ES-I3 (cell line): ENCODE measurements at regions not wholly inside any gene's neighbourhood (a gene's known extent, or its start where the extent isn't known, plus 50 kb on each side); places are given as distances from the start of the nearest gene placed in this dataset.
"Not testable (repeated sequence)": the region's sequence is repeated elsewhere in the genome, so short reads cannot be mapped to it uniquely, and the experiment has no call there.

Experiments
- H3K36me3 ChIP-seq: 2 replicates; pipeline ENCODE4 v1.6.1; 2013; ENCODE audit warnings: mild to moderate bottlenecking, low read length, control low read depth, moderate library complexity; ENCODE audit not compliant: insufficient read depth
- H3K4me1 ChIP-seq: 2 replicates; pipeline ENCODE4 v1.6.1; 2013; ENCODE audit warnings: mild to moderate bottlenecking, control low read depth, low read length; ENCODE audit not compliant: insufficient read depth
- H3K9ac ChIP-seq: 2 replicates; pipeline ENCODE4 v1.6.1; 2013; ENCODE audit warnings: low read depth, mild to moderate bottlenecking, low read length, moderate library complexity
- H3K9me3 ChIP-seq: 2 replicates; pipeline ENCODE4 v1.6.1; 2013; ENCODE audit warnings: mild to moderate bottlenecking, low read length, moderate library complexity; ENCODE audit not compliant: control insufficient read depth, insufficient read depth

DNA sequence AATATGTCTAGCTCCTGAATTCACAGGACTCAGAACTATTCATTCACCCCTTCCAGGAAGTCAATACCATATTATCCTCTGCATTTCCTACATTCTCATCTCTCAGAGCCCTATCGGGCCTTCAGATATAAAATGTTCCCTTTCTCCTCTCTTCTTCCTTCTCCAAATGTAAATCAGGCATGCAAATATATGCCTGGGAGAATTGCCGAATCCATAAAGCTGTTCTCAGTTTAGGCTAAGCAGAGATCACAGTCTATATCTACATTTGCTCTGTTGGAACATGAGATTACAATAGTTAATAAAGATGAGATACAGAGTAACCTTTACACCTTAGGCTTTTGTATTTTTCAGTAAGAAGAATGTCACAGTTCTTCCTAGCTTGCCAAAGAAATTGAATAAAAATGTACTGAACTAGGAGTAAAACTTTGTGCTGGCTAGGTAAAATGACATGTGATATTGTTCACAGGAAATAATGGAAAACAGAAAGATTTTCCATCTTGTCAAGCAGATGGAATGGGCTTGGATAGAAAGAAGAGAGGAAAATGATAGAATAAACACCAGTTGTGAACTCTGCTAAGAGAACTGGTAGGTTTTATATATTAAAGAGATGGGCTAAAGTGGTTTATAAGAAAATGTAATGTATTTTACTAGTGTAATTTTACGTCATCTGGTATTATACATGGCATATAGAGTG, 161.5 kb downstream of the NRIP1 start:
- H3K9me3 ChIP-seq: no peaks in the 10 kb centered on the region
- no peak overlapping the region for H3K9ac ChIP-seq
- no peaks in the 10 kb centered on the region for H3K36me3 ChIP-seq
- no peaks in the 10 kb centered on the region for H3K4me1 ChIP-seq

DNA sequence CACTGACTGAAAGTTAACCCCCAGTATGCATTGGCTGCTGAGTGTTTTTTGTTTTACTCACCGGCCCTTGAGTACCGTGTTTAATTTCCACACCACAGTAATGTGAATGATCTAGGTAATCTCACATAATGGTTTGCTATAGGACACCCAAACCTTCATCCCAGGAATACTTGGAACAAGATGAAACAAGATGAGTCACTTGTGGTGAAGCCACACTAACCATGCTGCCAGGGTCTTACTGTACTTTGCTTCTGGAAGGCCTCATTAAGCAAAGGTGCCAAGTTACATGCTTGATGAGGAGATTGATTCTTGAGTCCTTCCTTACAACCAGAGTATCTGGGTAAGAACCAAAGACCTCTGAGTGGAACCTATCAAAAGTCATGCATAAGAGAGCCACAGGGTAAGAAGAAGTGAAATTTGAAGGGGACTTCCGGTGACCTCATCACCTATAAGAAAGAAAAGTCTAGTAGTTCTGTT, 163.3 kb downstream of the NRIP1 start:
- Histone ChIP-seq H3K9ac (no peak overlapping the region), H3K4me1 (no peaks in the 10 kb centered on the region), H3K9me3 (no peaks in the 10 kb centered on the region), H3K36me3 (no peaks in the 10 kb centered on the region)

DNA sequence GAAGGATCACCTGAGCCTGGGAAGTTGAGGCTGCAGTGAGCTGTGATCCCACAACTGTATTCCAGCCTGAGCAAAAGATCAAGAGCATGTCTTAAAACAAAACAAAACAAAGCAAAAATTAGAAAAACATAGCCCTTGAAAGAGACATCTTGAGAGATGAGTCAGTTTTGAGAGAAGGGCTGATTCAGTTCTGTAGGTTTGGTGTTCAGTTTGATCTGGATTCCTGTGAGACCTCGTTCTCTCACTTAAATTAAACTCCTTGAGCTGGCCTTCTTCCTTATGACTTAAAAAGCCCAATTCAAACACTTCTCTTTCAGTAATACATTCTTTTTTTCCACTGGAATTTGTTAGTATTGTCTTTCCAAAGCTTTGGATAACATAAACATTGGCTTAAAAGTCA, 164.2 kb downstream of the NRIP1 start:
- H3K9me3 ChIP-seq: no peaks in the 10 kb centered on the region
- H3K36me3 ChIP-seq: no peaks in the 10 kb centered on the region
- no peak overlapping the region for H3K9ac ChIP-seq
- H3K4me1 ChIP-seq: no peaks in the 10 kb centered on the region

DNA sequence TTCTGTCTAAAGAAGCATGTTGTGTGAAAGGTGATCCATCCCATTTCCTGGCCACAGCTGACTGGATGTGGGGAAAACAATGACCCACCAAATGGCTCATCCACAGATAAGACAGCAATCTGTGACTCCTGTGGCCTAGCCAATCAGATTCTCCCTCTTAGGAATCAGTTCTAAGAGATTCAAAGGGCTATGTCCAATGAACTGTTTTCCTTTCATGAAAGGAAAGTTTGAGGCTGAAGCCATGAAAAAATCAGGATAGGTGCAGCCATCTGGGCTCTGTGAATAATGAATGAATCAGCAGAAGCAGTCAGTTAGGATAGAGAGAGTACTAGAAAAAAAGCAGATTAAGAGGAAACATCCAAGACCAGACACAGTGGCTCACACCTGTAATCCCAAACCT, 164.7 kb downstream of the NRIP1 start:
- Histone ChIP-seq H3K9me3 (no peaks in the 10 kb centered on the region), H3K9ac (no peak overlapping the region), H3K4me1 (no peaks in the 10 kb centered on the region)

DNA sequence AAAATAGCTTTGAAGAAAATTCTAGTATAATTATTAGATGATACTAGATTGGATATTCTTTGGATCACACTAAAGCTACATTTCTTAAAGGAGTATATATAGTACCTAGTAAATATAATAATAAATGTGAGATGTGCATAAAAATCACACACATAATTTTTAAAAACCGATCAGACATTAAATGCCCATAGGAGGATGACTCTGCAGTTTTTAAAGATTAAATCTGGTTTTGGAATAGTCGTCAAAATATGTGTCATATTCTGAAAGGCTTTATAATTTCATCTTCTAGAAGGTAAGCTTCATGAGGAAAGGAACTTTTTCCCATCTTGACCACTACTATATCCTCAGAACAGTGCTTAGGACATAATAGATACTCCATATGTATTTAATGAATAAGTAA, 169.0 kb downstream of the NRIP1 start:
- Histone ChIP-seq H3K36me3 (no peaks in the 10 kb centered on the region), H3K9ac (no peak overlapping the region), H3K4me1 (no peaks in the 10 kb centered on the region), H3K9me3 (no peaks in the 10 kb centered on the region)

More for the DNA sequence above, 164.7 kb downstream of the NRIP1 start:
- H3K36me3 ChIP-seq: no peaks in the 10 kb centered on the region

DNA sequence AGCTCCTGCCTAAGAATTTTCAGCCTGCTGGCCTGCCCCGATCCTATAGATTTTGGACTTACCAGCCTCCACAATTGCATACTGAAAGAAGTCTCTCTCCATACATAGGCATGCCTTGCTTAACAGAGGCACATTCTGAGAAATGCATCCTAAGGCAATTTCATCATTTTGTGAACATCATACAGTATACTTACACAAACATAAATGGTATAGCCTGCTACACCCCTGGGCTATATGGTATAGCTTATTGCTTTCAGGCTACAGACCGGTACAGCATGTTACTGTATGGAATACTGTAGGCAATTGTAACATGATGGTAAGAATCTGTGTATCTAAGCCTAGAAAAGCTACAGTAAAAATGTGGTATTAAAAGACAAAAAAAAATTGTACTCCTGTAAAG, 174.7 kb downstream of the NRIP1 start:
- Histone ChIP-seq H3K9me3 (no peaks in the 10 kb centered on the region), H3K4me1 (no peaks in the 10 kb centered on the region), H3K36me3 (no peaks in the 10 kb centered on the region), H3K9ac (no peak overlapping the region)

DNA sequence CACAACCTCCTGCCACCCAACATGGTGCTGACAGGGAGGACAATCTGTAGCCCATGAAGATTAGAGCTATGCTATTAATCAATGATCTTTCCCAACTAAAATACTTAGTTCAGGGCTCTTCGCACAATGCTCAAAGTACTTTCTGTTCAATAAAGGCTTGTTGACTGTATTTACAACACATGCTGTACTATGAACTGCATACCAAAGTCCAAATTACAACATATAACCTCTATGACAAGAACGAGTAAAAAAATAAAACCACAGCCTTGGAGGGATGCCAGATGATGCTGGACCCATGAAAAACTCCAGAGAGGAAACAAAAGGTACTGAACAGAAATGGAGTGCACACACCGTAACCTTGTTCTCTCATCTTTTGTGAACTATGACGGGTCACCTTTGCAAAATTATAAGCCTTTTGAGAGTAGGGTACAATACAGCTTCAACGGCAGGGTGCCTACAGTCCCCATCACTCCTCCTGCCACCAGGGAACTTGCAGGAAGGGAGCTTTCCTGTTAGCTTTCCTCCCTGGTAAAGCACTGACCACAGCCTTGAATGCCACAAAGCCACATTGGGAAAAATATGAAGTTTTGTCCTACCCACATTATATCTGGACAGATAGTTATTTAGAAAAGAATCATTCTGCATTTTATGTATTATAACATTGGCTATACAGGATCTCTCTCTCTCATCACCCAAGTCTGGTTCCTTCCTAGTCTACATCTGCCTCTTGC, 175.6 kb downstream of the NRIP1 start:
- Histone ChIP-seq H3K9ac (no peak overlapping the region), H3K36me3 (no peaks in the 10 kb centered on the region), H3K9me3 (no peaks in the 10 kb centered on the region), H3K4me1 (no peaks in the 10 kb centered on the region)

DNA sequence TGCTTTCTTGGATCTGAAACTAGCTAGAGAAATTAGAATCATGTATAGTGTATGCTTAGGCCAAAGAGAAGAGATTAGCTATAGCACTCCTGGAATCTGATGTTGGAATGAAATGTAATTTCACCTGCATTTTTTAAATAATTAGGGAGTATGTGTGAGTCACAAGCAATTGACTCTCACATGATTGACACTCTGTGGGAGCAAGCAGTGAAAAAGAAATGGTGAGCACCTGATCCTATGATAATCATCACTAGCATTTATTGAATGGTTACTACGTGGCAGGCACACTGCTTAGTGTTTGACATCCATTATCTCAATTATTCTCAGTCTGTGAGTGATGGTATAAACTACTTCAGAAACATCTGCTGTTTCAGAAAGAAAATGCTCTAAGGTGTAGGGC, 176.6 kb downstream of the NRIP1 start:
- no peaks in the 10 kb centered on the region for H3K36me3 ChIP-seq
- H3K4me1 ChIP-seq: no peaks in the 10 kb centered on the region
- H3K9me3 ChIP-seq: no peaks in the 10 kb centered on the region
- H3K9ac ChIP-seq: no peak overlapping the region

DNA sequence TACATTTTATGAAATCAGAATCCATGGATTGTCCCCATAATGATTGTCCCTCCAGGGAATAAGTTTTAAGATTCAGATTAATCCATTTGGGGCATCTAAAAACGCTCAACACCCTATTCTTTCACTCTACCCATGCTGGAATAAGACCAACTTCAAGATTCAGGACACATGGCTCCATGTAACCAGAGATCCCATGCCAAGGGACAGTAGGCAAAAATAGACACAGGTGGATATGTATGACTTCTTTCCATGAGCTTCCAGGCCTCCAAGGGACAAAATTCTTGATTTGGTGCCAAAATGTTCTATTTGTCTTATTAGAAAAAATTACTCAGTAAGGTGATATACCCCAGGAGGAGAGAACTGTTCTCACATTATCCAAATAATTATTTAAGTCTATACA, 178.8 kb downstream of the NRIP1 start:
- no peak overlapping the region for H3K9ac ChIP-seq

DNA sequence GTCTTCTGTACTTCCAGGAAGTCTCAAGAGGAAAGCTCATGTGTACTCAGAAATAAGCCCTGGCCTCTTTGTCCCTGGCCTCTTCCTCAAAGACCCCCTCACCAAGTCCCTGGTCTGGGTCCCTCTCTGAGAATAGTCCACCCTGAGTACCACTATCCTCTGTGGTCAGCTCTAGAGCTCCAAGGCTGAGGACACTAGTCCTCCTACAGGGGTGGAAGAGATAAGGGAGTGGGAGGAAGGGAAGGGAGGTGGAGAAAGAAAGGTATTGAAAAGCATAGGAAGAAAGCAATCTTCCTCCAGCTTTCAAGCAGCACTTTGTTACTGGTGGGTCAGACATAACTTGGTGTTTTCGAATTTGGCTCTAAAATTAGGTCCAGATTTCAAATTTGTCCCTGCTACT, 181.4 kb downstream of the NRIP1 start:
- Histone ChIP-seq H3K4me1 (no peaks in the 10 kb centered on the region), H3K36me3 (no peaks in the 10 kb centered on the region), H3K9me3 (no peaks in the 10 kb centered on the region), H3K9ac (no peak overlapping the region)

More for the DNA sequence above, 178.8 kb downstream of the NRIP1 start:
- no peaks in the 10 kb centered on the region for H3K4me1 ChIP-seq
- no peaks in the 10 kb centered on the region for H3K36me3 ChIP-seq
- no peaks in the 10 kb centered on the region for H3K9me3 ChIP-seq

DNA sequence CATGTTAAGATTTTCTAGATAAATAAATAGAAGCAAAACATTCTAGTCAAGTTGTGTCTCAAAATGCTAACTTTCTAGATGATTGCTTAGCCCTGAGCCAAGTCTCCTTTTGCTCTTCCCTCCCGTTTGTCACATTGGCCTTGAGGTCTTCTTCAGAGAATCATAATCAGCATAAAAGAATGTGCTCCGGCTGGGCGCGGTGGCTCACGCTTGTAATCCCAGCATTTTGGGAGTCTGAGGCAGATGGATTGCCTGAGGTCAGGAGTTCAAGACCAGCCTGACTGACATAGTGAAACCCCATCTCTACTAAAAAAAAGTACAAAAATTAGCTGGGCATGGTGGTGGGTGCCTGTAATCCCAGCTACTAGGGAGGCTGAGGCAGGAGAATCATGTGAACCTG, 182.3 kb downstream of the NRIP1 start:
- H3K36me3 ChIP-seq, H3K4me1 ChIP-seq, H3K9ac ChIP-seq, H3K9me3 ChIP-seq: not testable (repeated sequence)

DNA sequence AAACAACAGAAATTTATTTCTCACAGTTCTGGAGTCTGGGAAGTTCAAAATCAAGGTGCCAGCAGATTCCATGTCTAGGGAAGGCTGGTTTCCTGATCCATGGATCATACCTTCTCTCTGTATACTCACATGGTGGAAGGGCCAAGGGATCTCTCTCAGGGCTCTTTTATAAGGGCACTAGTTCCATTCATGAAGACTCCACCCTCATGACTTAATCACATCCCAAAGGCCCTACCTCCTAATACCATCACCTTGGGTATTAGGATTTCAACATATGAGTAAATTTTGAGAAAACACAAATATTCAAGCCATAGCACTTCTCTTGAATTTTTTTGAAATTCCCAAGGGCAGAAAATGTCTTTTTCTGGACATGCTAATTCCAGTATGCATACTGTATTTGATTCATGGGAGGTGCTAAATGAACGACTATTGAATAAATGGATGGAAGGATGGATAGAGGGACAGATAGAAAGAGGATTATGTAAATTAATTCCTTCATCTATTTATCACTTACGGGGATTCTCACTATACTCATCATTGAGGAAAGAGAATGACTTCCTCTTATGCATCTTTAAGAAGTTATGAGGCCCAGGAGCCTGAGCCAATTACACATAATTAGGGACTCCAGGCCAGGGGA, 182.8 kb downstream of the NRIP1 start:
- Histone ChIP-seq H3K9ac (no peak overlapping the region), H3K4me1 (no peaks in the 10 kb centered on the region; the same call in 1 of the 2 replicates), H3K9me3 (no peaks in the 10 kb centered on the region), H3K36me3 (no peaks in the 10 kb centered on the region)

DNA sequence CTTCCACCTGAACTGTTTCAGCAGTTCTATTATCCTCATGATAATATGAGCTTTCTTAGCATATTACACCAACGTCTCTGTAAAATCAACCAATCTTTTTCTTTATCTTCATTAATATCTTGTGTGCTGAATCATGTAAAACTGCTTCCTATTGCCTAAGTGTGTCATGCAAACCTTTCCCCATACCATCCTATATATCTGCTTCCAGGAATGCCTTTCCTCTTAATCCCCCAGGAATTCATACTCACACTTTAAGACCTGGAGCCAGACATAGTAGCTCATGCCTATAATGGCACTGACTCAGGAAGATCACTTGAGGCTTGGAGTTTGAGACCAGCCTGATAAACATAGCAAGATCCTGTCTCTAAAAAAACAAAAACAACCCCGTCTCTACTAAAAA, 183.9 kb downstream of the NRIP1 start:
- no peaks in the 10 kb centered on the region for H3K9me3 ChIP-seq
- no peak overlapping the region for H3K9ac ChIP-seq
- no peaks in the 10 kb centered on the region; the same call in 1 of the 2 replicates for H3K4me1 ChIP-seq
- H3K36me3 ChIP-seq: no peaks in the 10 kb centered on the region

DNA sequence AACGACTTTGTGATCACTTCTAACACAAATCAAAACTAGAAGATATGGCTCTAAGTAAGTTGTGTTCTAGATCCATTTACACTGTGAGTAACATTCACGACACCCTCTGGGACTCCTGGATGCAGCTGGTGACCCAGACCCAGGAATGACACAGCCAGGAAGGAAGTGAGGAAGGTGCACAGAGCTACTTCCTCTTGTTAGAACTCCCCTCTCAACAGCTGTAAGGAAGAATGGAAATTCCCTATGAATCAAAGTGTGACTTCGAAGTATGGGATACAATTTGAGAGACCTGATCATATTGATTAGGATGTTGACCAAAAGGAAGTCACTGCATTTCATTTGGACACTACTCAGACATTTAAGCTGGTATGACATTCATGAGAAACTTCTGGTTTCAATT, 185.3 kb downstream of the NRIP1 start:
- no peaks in the 10 kb centered on the region for H3K36me3 ChIP-seq
- no peaks in the 10 kb centered on the region for H3K9me3 ChIP-seq
- H3K4me1 ChIP-seq: no peaks in the 10 kb centered on the region; the same call in 1 of the 2 replicates
- no peak overlapping the region for H3K9ac ChIP-seq

DNA sequence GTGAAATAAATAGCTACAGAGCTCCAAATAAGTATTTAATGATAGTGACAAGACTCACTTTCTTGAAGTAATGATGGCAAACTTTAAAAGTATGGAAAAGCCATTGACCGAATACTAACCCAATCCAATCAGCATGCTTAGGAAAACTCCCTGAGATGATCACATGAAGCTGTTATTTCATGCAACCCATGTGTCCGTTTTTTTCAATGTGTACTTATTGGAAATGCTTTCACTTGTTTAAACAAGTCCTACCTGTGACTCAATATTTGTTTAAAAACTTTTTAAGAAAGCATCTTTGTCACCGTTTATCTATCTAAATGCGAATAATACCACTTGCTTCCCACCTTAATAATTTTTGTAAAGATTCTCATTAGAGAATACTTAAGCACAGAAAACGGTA, 185.8 kb downstream of the NRIP1 start:
- Histone ChIP-seq H3K9ac (no peak overlapping the region), H3K36me3 (no peaks in the 10 kb centered on the region), H3K9me3 (no peaks in the 10 kb centered on the region), H3K4me1 (no peaks in the 10 kb centered on the region; the same call in 1 of the 2 replicates)
